Mucosa of descending colon (tissue), 3 donors: ENCODE measurements at regions not wholly inside any gene's neighbourhood (a gene's known extent, or its start where the extent isn't known, plus 50 kb on each side); places are given as distances from the start of the nearest gene placed in this dataset.

Experiments
- ATAC-seq: fragments of 200-7000 bp; cut with Tn5 transposase; one replicate; pipeline ENCODE4 v1.9.1; 2020; ENCODE audit warnings: mild to moderate bottlenecking, moderate library complexity
- DNase-seq, 3 donors: peaks; one replicate each; pipeline ENCODE4 v3.0.0-alpha.2; 2020
- H3K36me3 ChIP-seq: fragments of 200-600 bp; one replicate; pipeline ENCODE4 v1.8.0; 2021; ENCODE audit warnings: low read depth, mild to moderate bottlenecking
- H3K4me1 ChIP-seq: fragments of 200-600 bp; one replicate; pipeline ENCODE4 v1.8.0; 2021; ENCODE audit warnings: low read depth, mild to moderate bottlenecking
- H3K4me3 ChIP-seq: fragments of 200-600 bp; one replicate; pipeline ENCODE4 v1.8.0; 2021; ENCODE audit warnings: mild to moderate bottlenecking
- H3K9me3 ChIP-seq: fragments of 200-600 bp; one replicate; pipeline ENCODE4 v1.8.0; 2021; ENCODE audit warnings: mild to moderate bottlenecking
- CTCF ChIP-seq: fragments of 200-600 bp; IDR thresholded peaks from one replicate; pipeline ENCODE4 v1.8.0; 2022; ENCODE audit warnings: antibody characterized with exemption, mild to moderate bottlenecking
- intact Hi-C, 2 donors: fragments of 100-400 bp; cut with DNase I in 1 of 2; cut with micrococcal nuclease in 1 of 2; formaldehyde crosslinking; loops; one replicate each; pipeline versions ENCODE4 v1.11.0 to v1.11.1; 2022; cut with DNase I, micrococcal nuclease
- donor health status: DM: no; HTN: no; CAD: no; lungs with moderate emphysema.
- donor health status: DM: no; HTN: no; CAD: no.
- donor health status: DM: no; HTN: yes; CAD: no.

GRCh38 chrY:20968237-20968636, 212.3 kb downstream of the RPS4Y2 start:
- no peak overlapping the region for H3K4me3 ChIP-seq
- no peaks in the 10 kb centered on the region for H3K36me3 ChIP-seq
- ATAC-seq (no peak), DNase-seq (no peak)
- intact Hi-C loops = no loop called here
- no peaks in the 10 kb centered on the region for H3K9me3 ChIP-seq
- TF ChIP-seq CTCF = no peak
- no peaks in the 10 kb centered on the region for H3K4me1 ChIP-seq

- no peak overlapping the region for H3K4me3 ChIP-seq
- TF ChIP-seq CTCF = no peak
- intact Hi-C loops = no loop called here
Measured at GRCh38 chrY:20971371-20971770, 215.5 kb downstream of the RPS4Y2 start.

GRCh38 chrY:20986037-20986436, 230.1 kb downstream of the RPS4Y2 start:
- no peak for DNase-seq
- no peak for ATAC-seq
- no peak for TF ChIP-seq CTCF
- Histone ChIP-seq H3K36me3 (no peaks in the 10 kb centered on the region), H3K9me3 (no peaks in the 10 kb centered on the region), H3K4me1 (no peaks in the 10 kb centered on the region), H3K4me3 (no peak overlapping the region)
- intact Hi-C loops = no loop called here

More at GRCh38 chrY:20971371-20971770, 215.5 kb downstream of the RPS4Y2 start:
- DNase-seq (no peak), ATAC-seq (no peak)
- no peaks in the 10 kb centered on the region for H3K4me1 ChIP-seq
- no peaks in the 10 kb centered on the region for H3K9me3 ChIP-seq
- no peaks in the 10 kb centered on the region for H3K36me3 ChIP-seq

- intact Hi-C loops = no loop called here
- DNase-seq (no peak), ATAC-seq (no peak)
- H3K4me3 ChIP-seq = no peak overlapping the region
- H3K4me1 ChIP-seq = no peaks in the 10 kb centered on the region
- TF ChIP-seq CTCF = no peak
- no peaks in the 10 kb centered on the region for H3K9me3 ChIP-seq
- H3K36me3 ChIP-seq = no peaks in the 10 kb centered on the region
Measured at GRCh38 chrY:20990123-20990522, 234.2 kb downstream of the RPS4Y2 start.

GRCh38 chrY:20990869-20991548, 235.1 kb downstream of the RPS4Y2 start:
- no peaks in the 10 kb centered on the region for H3K9me3 ChIP-seq
- H3K4me3 ChIP-seq = no peak overlapping the region
- no peak for ATAC-seq
- DNase-seq = peak in 1 of 3 donors; percentile 34
- intact Hi-C loops = no loop called here
- H3K4me1 ChIP-seq = no peaks in the 10 kb centered on the region
- no peak for TF ChIP-seq CTCF
- no peaks in the 10 kb centered on the region for H3K36me3 ChIP-seq

GRCh38 chrY:20997355-20997754, 241.4 kb downstream of the RPS4Y2 start:
- no peaks in the 10 kb centered on the region for H3K9me3 ChIP-seq
- intact Hi-C loops = no loop called here
- ATAC-seq (no peak), DNase-seq (no peak)
- TF ChIP-seq CTCF = no peak
- no peaks in the 10 kb centered on the region for H3K4me1 ChIP-seq
- no peaks in the 10 kb centered on the region for H3K36me3 ChIP-seq
- H3K4me3 ChIP-seq = no peak overlapping the region
